ENCODE measurements at regions not wholly inside any gene's neighbourhood (a gene's known extent, or its start where the extent isn't known, plus 50 kb on each side); places are given as distances from the start of the nearest gene placed in this dataset.

GRCh38 chr18:24741321-24741720, 280.9 kb downstream of the HRH4 start:
- DNase-seq: no peak

DNA sequence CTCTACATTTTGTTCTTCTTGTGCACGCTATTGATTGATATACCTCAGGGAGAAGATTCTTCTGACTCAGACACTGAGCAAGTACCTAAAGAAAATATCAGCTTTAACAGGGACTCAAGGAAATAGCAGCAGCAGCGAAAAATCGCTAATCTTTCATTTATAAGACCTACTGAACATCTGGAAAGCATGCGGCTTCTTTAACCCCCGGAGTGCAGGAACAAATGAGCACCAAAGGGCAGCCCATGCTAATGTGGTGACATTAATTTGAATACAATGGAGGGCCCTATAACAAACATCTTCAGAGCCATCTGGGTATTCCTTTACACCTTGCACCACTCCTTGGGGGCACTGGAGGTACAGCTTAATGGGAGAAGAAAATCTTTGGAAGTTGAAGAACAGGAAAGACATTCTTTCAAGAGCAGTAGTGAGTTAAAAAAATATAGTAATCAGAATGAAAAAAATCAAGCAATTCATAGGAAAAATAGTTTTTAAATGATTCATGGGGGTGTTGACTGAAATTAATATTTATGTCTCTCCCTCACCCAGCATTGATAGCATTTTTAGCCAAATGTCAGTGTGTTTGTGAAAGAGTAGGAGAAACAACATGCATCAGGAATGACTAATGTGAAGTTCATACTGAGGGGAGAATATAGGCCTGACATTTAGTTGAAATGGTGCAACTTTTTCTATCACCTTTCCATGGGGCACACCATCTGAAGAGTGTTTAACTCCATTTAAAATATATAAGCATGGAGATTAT, 281.7 kb downstream of the HRH4 start:
- DNase-seq: no peak

DNA sequence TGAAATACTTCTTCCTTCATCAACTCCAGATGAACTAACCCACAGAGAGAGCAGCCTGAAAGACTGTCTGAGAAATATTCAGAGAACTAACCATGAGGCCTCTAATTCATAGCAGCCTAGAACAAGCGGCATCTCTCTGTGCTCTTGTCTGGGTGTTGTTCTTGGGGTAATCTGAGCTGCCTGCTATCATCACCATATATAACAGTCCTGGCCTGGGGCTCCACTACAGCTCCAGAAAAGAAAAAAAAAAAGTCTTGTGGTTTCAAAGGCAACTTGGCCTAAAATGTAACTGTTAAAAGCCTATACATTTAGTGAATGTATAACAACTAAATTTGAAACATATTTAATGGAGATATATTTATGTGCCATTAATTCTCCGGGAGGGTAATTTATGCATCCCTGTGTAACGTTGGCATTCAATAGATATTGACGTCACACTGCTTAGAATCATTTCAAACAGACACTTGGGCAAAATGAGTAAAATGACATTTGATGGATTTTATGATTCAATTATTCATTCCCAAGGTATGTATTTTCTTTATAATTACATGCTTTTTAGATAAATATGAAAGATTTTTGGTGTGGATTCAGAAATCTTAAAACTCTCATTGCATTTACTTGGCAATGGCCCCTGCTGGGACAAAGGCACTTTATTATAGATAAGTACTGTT, 294.3 kb downstream of the HRH4 start:
- no peak for DNase-seq

DNA sequence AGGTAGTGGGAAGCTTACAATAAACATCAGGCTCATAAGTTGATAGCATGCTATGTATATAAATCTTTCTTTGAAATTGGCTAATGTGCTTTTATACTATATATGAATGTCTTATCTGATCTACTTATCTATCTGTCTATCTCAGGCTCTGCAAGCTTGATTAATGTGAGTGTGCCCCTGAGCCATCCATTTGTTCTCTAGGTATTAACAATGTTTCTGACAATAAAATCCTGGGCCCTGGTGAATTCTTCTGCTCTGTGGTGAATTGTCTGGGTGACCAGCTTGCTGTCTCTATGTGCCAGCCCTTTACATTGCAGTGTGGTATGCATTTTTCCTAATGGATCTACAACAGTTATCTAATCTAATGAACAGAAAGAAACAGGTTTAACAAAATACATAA, 295.9 kb downstream of the HRH4 start:
- DNase-seq: no peak

DNA sequence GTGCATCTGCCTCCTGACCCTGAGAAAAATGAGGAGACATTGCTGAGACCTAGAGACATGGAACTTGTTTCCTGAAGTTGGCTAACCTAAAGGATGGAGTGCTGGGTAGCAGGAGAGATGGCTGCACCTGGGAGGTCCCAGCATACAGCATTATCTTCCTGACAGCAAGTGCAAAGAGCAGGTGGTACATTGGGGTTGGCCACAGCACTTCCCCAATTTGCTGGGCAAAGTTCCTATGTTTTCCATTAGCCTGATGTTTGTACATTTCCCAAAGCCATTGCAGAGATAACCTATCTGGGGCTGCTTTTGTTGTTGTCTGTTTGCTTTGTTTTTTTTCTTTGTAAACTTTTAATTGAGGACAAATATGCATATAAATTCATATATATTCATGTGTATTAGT, 296.7 kb downstream of the HRH4 start:
- no peak for DNase-seq

GRCh38 chr18:24761765-24762164, 301.3 kb downstream of the HRH4 start:
- DNase-seq: no peak

GRCh38 chr18:24762511-24762910, 302.1 kb downstream of the HRH4 start:
- DNase-seq: no peak

DNA sequence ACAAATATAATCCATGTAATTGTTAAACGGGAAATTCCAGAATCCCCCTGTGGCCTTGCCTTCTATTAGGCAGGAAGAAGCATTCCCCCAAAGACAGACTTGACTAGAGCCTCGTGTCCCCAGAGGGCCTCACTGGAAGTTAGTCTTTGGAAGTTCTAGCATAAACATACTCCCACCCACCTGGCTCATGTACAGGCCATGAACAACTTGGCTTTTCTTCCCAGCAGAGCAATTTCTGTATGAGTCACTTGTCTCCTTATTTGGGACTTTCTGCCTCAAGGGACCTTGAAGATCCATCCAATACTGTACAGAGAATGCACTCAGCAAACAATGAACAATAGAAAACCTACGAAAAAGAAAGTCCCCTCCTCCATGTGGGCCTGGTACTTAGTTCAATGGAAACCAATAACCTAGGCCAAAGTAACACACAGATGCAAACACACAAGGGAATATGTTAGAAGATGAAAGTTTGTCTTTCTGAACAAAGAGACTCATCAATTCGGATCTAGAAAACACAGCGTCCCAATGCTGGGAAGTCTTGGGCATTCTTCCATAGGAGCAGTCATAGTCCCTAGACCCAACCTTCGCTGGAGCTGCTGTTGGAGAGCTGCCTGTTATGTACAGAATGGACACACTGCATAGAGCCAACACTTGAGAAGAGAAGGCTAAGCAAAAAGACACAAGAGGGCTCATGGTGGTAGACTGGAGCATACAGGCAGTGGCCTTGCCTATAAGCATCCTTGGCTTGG, 303.5 kb downstream of the HRH4 start:
- no peak for DNase-seq

GRCh38 chr18:24764766-24765165, 304.3 kb downstream of the HRH4 start:
- no peak for DNase-seq

GRCh38 chr18:24766376-24766775, 305.9 kb downstream of the HRH4 start:
- DNase-seq: no peak

DNA sequence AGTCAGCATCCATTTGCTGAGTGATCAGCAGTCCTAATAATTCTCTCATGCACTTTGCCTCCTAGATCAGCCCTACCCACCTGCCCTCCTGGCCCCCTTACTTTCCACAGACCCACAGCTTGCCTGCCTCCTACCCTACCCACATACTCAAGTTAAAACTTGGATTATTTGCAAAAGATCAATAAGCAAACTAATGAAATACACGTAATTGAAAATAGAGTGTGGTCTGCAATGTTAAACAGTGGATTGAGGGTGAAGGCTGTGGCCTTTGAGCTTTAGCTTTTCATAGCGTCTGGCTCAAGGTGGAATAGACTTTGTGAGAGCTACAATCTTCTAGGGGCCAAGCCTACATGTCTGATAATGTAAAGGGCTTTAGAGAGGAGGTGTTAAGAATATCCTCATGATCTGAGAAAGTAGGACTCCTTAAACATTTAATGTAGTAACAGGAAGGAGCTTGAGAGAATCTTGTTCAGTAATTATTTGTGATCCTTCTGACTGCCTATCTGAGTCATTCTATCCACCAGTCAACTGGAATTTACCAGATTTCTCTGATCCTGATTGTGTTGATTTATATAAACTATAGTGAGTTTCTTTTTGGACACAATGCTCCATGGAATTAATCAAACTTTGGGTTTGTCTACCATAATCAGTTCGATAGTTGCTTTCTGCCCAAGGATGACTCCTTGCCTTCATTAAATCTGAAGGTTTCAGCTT, 310.0 kb downstream of the HRH4 start:
- no peak for DNase-seq

DNA sequence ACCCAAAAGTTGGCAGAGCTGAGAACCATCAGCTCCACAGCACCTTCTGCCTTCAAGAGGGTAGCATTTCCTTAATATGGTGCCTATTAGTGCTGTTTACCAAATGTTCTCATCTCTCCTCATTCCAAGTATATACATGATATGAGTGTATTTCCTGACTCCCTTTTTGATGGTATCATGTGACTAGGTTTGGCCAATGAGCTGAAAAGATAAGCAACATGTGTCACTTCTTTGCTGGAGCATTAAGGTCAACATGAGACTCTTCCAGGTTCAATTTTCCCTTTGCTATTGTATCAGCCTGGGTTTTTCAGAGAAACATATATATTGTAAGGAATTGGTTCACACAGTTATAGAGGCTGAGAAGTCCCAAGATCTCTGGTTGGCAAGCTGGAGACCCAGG, 310.9 kb downstream of the HRH4 start:
- no peak for DNase-seq

DNA sequence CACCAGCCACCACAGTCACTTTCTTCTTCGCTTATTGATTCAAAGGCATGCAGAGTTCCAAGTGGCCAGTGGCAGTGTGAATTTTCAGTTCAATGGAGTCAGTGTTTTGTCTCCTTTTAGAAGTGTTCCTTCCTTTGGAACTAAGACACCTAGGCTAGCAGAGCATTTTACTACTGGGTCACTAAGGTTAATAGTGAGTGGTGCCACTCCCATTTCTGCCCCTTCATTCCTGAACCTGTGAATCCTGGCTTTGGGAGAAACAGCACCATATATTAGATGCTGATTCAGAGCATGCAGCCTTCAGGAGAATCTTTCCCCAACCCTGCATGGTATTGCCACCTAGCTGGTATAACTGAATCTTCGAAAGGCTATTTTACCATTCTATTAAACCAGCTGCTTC, 312.7 kb downstream of the HRH4 start:
- no peak for DNase-seq

GRCh38 chr18:24776019-24776418, 315.6 kb downstream of the HRH4 start:
- DNase-seq: no peak

- no peak for DNase-seq
Measured at GRCh38 chr18:24778810-24779418, 318.5 kb downstream of the HRH4 start.

DNA sequence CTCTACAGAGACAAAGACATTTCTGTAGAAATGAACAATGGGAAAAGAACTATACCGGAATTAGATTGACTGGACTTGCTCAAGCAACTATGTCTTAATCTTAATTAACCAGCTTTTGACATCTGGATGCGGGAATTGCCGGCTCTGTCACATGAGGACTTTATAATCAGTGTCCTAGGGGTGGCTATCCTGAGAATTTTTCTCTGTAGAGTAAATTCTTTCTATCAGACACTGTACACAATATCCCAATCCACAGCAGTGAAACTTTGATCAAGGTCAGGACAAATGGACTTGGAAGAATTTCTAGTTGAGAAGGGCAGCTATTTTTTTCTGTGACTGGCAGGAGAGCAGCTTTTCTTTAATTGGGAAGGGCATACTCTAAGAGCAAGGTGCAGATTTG, 322.1 kb downstream of the HRH4 start:
- DNase-seq: no peak

GRCh38 chr18:24785019-24785418, 324.6 kb downstream of the HRH4 start:
- DNase-seq: no peak

DNA sequence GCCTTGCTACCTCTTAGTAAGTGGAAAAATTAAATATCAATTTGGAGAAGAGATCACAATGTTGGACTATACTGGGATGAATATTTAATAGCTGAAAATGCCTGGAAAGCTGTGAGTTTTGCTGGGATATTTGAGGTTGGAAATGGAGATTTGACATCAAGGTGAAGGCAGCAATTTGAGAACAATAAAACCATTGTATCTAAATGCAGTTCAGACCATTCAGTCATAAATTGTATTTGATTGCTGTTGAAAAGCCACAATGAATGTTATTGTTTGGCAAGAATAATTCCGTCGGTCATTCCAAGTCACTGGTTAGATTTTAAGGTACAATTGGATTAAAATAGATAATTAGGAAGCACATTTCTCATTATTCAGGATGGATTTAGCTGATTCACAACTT, 325.6 kb downstream of the HRH4 start:
- DNase-seq: no peak

- DNase-seq: no peak
Measured at GRCh38 chr18:24790347-24790746, 329.9 kb downstream of the HRH4 start.

DNA sequence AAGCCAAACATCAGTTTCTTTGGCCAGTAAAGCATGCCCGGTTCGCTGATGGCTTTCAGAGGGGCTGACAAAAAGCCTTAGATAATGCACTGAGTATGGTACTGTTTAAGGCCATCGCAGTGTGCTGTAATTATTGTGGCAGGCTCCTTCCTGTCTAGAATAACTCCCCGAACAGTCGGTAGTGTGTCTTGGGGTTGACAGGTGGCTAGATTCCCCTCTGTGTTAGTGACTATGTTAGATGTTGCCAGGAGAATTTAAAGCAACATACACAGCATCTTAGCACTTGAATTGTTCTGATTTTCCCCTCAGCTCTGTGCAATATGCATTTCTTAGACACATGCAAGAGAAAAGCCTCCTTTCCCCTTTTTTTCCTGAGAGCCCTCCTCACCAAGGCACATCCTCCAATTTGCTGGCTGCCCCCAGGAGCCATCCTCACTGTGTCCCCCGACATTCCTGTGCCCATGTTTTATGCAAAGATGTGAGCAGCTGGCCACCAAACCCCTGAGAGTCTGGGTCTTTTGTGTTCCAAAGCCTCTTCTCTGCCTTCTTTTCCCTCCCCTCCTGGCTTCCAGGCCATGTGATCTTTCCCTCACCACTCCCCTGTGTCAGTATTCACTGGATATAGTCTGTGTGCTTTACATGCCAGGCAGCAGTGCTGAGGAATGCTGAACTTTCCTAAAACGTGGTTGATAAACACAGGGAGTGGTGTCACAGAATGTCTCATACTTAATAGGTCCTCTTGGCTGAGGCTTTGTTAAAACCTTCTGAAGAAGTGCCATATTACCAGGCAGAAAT, 331.5 kb downstream of the HRH4 start:
- DNase-seq: no peak

DNA sequence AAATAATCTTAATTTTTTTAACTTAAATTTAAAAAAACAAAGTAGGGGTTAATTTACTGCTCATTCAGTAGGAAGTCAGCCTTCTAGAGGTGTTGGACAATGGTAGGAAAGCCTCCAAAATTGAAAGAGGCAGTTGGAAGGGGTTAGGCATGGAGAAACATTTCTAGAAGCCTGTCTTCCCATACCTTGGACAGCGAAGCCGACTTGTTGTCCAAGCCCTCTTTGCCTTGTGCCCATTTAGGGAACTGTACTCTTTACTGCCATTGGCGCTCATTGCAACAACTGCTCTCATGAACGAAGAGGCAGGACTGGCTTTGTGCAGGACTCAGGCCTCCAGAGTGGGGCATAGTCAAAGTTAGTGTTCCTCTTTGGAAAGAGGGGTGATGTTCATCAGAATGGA, 333.3 kb downstream of the HRH4 start:
- DNase-seq: no peak

GRCh38 chr18:24795129-24795528, 334.7 kb downstream of the HRH4 start:
- DNase-seq: no peak
